ENCODE measurements at regions not wholly inside any gene's neighbourhood (a gene's known extent, or its start where the extent isn't known, plus 50 kb on each side); places are given as distances from the start of the nearest gene placed in this dataset.

DNA sequence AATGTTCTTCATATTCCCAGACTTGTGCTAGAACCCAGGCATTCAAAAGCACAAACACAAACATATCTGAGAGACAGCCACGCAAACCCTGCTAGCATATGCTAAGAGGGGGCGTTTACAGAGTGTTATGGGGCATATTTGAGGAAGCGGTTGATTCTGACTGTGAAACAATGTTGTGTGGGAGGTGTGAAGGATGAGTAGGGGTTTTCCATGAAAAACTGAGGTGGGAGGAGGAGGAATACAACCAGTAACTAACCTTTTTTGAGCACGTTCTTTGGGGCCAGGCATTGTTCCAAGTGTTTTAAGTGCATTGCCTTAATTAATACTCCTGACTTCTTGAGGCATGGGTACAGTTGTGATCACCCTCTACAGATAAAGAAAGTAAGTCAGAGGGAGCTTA is 499.5 kb downstream of the AACS start:
- no peak for DNase-seq (ENCODE audit: low read depth)
- H3K4me3 ChIP-seq (replicated peaks; ENCODE audit: low read depth, low read length) = no peak overlapping the region
- TF ChIP-seq, protein P1, sequence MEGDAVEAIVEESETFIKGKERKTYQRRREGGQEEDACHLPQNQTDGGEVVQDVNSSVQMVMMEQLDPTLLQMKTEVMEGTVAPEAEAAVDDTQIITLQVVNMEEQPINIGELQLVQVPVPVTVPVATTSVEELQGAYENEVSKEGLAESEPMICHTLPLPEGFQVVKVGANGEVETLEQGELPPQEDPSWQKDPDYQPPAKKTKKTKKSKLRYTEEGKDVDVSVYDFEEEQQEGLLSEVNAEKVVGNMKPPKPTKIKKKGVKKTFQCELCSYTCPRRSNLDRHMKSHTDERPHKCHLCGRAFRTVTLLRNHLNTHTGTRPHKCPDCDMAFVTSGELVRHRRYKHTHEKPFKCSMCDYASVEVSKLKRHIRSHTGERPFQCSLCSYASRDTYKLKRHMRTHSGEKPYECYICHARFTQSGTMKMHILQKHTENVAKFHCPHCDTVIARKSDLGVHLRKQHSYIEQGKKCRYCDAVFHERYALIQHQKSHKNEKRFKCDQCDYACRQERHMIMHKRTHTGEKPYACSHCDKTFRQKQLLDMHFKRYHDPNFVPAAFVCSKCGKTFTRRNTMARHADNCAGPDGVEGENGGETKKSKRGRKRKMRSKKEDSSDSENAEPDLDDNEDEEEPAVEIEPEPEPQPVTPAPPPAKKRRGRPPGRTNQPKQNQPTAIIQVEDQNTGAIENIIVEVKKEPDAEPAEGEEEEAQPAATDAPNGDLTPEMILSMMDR (IDR thresholded peaks at IDR 0.05; ENCODE audit: low read length, missing control alignments) = no peak

DNA sequence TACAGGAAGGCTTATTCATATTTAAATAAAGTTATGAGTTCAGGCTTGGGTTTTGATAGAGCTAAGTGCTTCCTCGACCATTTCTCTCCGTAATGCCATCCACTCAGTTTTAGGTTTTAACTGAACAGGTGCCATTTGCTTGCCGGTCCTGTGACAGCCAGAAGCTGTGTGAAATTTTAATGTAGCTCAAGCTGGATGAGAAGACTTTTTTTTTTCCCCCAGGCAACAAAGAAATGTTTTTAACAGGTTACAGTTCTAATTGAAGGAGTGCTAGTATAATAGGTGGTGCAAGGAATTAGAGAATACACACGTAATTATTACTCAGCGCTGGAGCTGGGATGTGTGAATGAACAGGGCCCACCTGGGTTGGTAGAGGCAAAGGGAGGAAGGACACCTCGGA is 502.3 kb downstream of the AACS start:
- TF ChIP-seq, protein P1 (IDR thresholded peaks at IDR 0.05; ENCODE audit: low read length, missing control alignments) = no peak
- no peak for DNase-seq (ENCODE audit: low read depth)
- H3K4me3 ChIP-seq (replicated peaks; ENCODE audit: low read depth, low read length) = no peak overlapping the region

DNA sequence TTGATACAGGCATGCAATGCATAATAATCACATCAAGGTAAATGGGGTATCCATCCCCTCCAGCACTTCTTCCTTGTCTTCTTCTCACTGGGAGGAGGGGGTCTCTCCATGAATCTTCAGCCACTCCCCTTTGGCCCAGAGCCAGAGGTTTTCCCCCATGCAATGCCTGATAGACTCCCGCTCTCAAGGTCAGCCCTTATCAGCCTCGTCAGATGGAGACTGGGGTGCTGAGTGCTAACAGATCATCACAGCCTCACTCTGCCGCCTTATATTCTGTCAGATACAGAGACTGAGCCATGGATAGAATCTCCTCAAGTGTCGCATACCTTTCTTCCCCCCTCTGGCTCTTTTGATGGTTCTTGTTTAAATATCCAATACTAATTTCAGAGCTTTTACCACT is 503.1 kb downstream of the AACS start:
- TF ChIP-seq, protein P1 (IDR thresholded peaks at IDR 0.05; ENCODE audit: low read length, missing control alignments) = no peak

DNA sequence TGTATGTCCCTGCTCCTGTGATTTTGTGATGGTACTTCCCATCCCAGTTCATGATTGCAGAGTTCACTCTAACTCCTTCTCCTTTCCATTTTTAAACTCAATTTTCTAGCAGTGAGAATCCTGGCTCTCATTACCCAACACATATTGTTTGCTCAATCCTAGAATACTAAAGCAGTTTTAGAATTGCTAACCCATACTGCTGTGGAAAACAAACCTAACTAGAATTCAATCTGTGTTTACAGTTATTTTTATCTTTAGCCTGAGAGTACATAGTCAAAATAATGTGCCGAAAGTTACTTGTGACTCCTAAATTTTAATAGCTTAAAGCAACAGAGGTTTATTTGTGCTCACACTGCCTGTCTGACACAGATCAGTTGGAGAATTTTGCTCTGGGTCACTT is 508.0 kb downstream of the AACS start:
- H3K4me3 ChIP-seq (replicated peaks; ENCODE audit: low read depth, low read length) = no peak overlapping the region
- TF ChIP-seq, protein P1 (IDR thresholded peaks at IDR 0.05; ENCODE audit: low read length, missing control alignments) = no peak
- no peak for DNase-seq (ENCODE audit: low read depth)

More for the DNA sequence above, 503.1 kb downstream of the AACS start:
- no peak overlapping the region for H3K4me3 ChIP-seq (replicated peaks; ENCODE audit: low read depth, low read length)
- DNase-seq (ENCODE audit: low read depth) = no peak

DNA sequence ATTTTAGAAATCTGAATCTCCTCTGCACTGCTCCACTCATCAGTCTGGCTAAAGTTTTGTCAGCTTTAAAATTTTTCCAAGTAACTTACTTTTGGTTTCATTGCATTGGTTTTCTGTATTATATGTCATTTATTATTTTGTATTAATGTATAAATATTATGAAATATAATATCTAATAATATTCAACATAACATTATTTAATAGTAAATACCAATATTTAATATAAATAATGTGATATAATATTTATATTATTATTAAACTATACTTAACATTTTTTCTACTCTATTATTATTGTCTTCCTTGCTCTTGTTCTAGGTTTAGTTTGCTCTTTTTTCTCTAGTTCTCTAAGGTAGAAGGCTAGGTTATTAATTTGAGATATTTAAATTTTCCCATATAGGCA is 512.1 kb downstream of the AACS start:
- no peak for DNase-seq (ENCODE audit: low read depth)
- TF ChIP-seq, protein P1 (IDR thresholded peaks at IDR 0.05; ENCODE audit: low read length, missing control alignments) = no peak
- H3K4me3 ChIP-seq (replicated peaks; ENCODE audit: low read depth, low read length) = no peak overlapping the region

DNA sequence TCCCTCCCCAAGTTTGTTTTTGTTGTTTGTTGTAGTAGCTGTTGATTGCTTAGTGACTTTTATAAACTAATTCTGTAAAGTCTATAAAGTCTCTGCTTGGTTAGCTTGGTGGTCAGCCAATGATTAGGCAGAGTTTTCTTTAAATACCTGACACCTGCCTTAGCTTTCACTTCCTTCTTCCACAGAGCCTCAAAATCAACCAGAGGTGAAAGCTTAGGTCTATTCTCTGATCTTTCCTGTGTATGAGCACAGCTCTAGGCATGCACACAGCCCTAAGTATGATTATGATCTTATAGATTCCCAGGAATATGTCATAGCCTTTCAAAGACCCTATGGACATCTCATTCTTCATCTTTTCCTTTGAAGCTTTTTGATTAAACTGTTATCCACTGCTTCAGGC is 514.7 kb downstream of the AACS start:
- H3K4me3 ChIP-seq (replicated peaks; ENCODE audit: low read depth, low read length) = no peak overlapping the region
- no peak for DNase-seq (ENCODE audit: low read depth)
- TF ChIP-seq, protein P1 (IDR thresholded peaks at IDR 0.05; ENCODE audit: low read length, missing control alignments) = no peak

DNA sequence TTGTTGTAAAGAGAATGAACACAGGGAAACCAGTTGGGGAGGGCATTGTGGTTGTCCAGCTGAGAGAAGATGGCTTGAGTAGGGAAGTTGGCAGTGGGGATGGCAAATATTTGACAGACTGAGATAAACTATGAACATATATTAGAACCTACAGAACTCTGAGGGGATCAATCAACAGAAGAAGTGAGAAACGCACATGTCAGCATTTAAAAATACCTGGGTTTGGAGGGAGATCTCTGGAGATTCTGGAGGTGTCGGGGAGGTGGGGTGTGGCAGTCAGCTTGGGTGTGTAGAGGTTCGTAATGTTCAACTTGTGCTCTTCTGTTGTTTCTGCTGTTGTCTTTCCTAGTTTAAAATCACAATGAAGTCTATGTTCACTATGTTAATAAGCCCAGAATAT is 517.8 kb downstream of the AACS start:
- DNase-seq (ENCODE audit: low read depth) = no peak
- H3K4me3 ChIP-seq (replicated peaks; ENCODE audit: low read depth, low read length) = no peak overlapping the region
- TF ChIP-seq, protein P1 (IDR thresholded peaks at IDR 0.05; ENCODE audit: low read length, missing control alignments) = no peak

All from fibroblast of pulmonary artery (primary cell).